ENCODE measurements at regions not wholly inside any gene's neighbourhood (a gene's known extent, or its start where the extent isn't known, plus 50 kb on each side); places are given as distances from the start of the nearest gene placed in this dataset.
"Not testable (repeated sequence)": the region's sequence is repeated elsewhere in the genome, so short reads cannot be mapped to it uniquely, and the experiment has no call there.

DNA sequence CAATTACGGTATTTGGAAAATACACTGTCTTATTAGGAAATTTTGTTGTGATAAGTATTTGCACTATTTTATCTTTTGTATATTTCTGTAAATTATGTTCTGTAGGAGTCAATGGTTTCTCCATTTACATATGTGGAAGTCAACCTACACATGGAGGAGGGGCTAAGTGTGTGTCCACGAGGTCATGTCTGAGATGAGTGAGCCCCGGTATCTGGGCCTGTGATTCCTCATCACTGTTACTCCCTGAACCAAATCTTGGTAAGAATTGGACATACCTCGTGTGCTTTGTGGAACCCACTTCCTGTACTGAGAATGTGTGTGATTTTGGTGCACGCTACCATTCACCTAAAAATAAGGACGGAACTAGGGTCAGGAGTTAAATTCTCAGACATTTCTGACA lies 1105.5 kb downstream of the TMEM121 start:
- H3K4me1 ChIP-seq (ENCODE audit: control insufficient read depth in 5 of 5, insufficient read depth in 5 of 5, low read length in 5 of 5) = no peaks in the 10 kb centered on the region
- DNase-seq (no peak), ATAC-seq (ENCODE audit: insufficient read depth, low FRiP score) (no peak)
- H3K4me3 ChIP-seq = no peak overlapping the region
- H3K9me3 ChIP-seq (ENCODE audit: control insufficient read depth in 4 of 4, insufficient read depth in 3 of 4, low read length in 3 of 4) = no peaks in the 10 kb centered on the region
- no peaks in the 10 kb centered on the region for H3K36me3 ChIP-seq (ENCODE audit: control insufficient read depth in 4 of 4, insufficient read depth in 4 of 4, low read length in 4 of 4)
- no peak overlapping the region for H3K9ac ChIP-seq (ENCODE audit: insufficient read depth in 1 of 2, low read length in 2 of 2)
- H3K27me3 ChIP-seq (ENCODE audit: control insufficient read depth in 3 of 3, insufficient read depth in 3 of 3, low read length in 2 of 3) = no peaks in the 10 kb centered on the region
- WGBS, 2 donors = 64 to 72% methylated on average over 6 of the region's 6 CpGs
- TF ChIP-seq, protein P1, sequence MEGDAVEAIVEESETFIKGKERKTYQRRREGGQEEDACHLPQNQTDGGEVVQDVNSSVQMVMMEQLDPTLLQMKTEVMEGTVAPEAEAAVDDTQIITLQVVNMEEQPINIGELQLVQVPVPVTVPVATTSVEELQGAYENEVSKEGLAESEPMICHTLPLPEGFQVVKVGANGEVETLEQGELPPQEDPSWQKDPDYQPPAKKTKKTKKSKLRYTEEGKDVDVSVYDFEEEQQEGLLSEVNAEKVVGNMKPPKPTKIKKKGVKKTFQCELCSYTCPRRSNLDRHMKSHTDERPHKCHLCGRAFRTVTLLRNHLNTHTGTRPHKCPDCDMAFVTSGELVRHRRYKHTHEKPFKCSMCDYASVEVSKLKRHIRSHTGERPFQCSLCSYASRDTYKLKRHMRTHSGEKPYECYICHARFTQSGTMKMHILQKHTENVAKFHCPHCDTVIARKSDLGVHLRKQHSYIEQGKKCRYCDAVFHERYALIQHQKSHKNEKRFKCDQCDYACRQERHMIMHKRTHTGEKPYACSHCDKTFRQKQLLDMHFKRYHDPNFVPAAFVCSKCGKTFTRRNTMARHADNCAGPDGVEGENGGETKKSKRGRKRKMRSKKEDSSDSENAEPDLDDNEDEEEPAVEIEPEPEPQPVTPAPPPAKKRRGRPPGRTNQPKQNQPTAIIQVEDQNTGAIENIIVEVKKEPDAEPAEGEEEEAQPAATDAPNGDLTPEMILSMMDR (IDR thresholded peaks at IDR 0.05; ENCODE audit: control extremely low read depth, extremely low read depth) = no peak
- H3K27ac ChIP-seq (ENCODE audit: low read depth in 1 of 2, low read length in 1 of 2) = no peak overlapping the region

DNA sequence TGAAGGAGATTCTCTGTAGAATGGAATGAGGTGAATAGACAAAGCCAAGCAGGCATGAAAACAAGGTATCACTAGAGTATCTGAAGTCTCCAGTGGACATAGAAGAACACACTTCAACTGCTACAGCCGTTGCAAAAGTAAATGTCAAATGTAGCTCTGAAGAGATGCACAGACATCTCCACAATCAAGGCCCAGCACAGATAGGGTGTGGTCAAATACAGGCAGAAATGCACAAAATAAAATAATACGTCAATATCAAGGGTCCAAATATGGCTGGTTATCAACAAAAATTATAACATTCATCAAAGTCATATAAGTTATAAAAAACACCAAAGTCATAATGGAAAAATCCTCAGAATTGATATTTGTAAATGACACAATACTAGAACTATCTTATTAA lies 1107.3 kb downstream of the TMEM121 start:
- H3K4me1 ChIP-seq (ENCODE audit: control insufficient read depth in 5 of 5, insufficient read depth in 5 of 5, low read length in 5 of 5) = no peaks in the 10 kb centered on the region
- 74 to 75% methylated on average over 2 of the region's 2 CpGs for WGBS, 2 donors
- TF ChIP-seq, protein P1 (IDR thresholded peaks at IDR 0.05; ENCODE audit: control extremely low read depth, extremely low read depth) = no peak

DNA sequence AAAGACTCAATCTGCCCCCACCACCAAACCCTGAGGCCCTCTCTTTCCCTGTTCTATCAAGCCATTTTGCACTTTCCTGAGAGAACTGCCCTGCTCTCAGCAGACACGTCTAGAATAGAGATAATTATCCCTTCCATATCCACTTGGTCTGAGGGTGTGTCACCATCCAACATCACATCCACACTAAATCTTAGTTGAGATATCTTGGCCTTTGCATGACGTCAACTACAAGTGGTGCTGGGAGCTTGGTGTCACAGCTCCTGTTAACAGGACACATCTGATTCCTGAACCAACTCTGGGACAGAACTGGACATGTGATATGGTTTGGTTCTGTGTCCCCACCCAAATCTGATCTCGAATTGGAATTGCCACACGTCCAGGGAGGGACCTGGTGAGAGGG lies 1109.2 kb downstream of the TMEM121 start:
- no peak overlapping the region for H3K27ac ChIP-seq (ENCODE audit: low read depth in 1 of 2, low read length in 1 of 2)
- H3K4me3 ChIP-seq = no peak overlapping the region
- no peak overlapping the region for H3K9ac ChIP-seq (ENCODE audit: insufficient read depth in 1 of 2, low read length in 2 of 2)
- DNase-seq (no peak), ATAC-seq (ENCODE audit: insufficient read depth, low FRiP score) (no peak)
- H3K4me1 ChIP-seq (ENCODE audit: control insufficient read depth in 5 of 5, insufficient read depth in 5 of 5, low read length in 5 of 5) = no peaks in the 10 kb centered on the region
- peaks cover 0 to 3% (median 0%) of the 10 kb centered on the region in 4 donors for H3K9me3 ChIP-seq (ENCODE audit: control insufficient read depth in 4 of 4, insufficient read depth in 3 of 4, low read length in 3 of 4)
- TF ChIP-seq, protein P1 (IDR thresholded peaks at IDR 0.05; ENCODE audit: control extremely low read depth, extremely low read depth) = no peak
- no peaks in the 10 kb centered on the region for H3K27me3 ChIP-seq (ENCODE audit: control insufficient read depth in 3 of 3, insufficient read depth in 3 of 3, low read length in 2 of 3)
- H3K36me3 ChIP-seq (ENCODE audit: control insufficient read depth in 4 of 4, insufficient read depth in 4 of 4, low read length in 4 of 4) = no peaks in the 10 kb centered on the region
- 40 to 60% methylated on average over 4 of the region's 4 CpGs for WGBS, 2 donors

More for the DNA sequence above, 1107.3 kb downstream of the TMEM121 start:
- H3K36me3 ChIP-seq (ENCODE audit: control insufficient read depth in 4 of 4, insufficient read depth in 4 of 4, low read length in 4 of 4) = no peaks in the 10 kb centered on the region
- DNase-seq (no peak), ATAC-seq (ENCODE audit: insufficient read depth, low FRiP score) (no peak)
- H3K4me3 ChIP-seq = no peak overlapping the region
- no peak overlapping the region for H3K27ac ChIP-seq (ENCODE audit: low read depth in 1 of 2, low read length in 1 of 2)
- no peak overlapping the region for H3K9ac ChIP-seq (ENCODE audit: insufficient read depth in 1 of 2, low read length in 2 of 2)
- H3K9me3 ChIP-seq (ENCODE audit: control insufficient read depth in 4 of 4, insufficient read depth in 3 of 4, low read length in 3 of 4) = peaks cover 0 to 3% (median 0%) of the 10 kb centered on the region in 4 donors
- no peaks in the 10 kb centered on the region for H3K27me3 ChIP-seq (ENCODE audit: control insufficient read depth in 3 of 3, insufficient read depth in 3 of 3, low read length in 2 of 3)

DNA sequence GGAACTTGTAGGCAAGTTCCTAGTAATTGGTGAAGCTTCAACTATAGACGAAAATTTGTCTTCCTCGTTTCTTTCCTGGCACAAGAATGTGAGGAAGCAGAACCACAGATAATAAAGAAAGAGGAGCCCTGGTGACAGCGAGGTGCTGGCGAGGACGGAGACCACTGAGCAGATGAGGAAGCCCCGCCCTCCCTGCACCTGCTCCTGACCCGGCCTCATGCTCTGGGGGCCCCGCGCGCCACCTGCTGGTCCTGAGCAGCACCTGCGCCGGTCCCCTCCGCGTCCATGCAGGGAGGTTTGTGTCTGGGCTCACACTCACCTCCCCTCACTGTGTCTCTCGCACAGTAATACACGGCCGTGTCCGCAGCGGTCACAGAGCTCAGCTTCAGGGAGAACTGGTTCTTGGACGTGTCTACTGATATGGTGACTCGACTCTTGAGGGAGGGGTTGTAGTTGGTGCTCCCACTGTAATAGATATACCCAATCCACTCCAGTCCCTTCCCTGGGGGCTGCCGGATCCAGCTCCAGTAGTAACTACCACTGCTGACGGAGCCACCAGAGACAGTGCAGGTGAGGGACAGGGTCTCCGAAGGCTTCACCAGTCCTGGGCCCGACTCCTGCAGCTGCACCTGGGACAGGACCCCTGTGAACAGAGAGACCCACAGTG lies 1112.5 kb downstream of the TMEM121 start:
- not testable (repeated sequence) for H3K4me1 ChIP-seq (ENCODE audit: control insufficient read depth in 5 of 5, insufficient read depth in 5 of 5, low read length in 5 of 5); H3K27ac ChIP-seq (ENCODE audit: low read depth in 1 of 2, low read length in 1 of 2); ATAC-seq (ENCODE audit: insufficient read depth, low FRiP score); H3K27me3 ChIP-seq (ENCODE audit: control insufficient read depth in 3 of 3, insufficient read depth in 3 of 3, low read length in 2 of 3); H3K9me3 ChIP-seq (ENCODE audit: control insufficient read depth in 4 of 4, insufficient read depth in 3 of 4, low read length in 3 of 4); DNase-seq; H3K9ac ChIP-seq (ENCODE audit: insufficient read depth in 1 of 2, low read length in 2 of 2); H3K4me3 ChIP-seq; H3K36me3 ChIP-seq (ENCODE audit: control insufficient read depth in 4 of 4, insufficient read depth in 4 of 4, low read length in 4 of 4)
- 20 to 49% methylated on average over 2 to 23 of the region's 25 CpGs for WGBS, 2 donors
